ENCODE measurements at regions not wholly inside any gene's neighbourhood (a gene's known extent, or its start where the extent isn't known, plus 50 kb on each side); places are given as distances from the start of the nearest gene placed in this dataset.
"Not testable (repeated sequence)": the region's sequence is repeated elsewhere in the genome, so short reads cannot be mapped to it uniquely, and the experiment has no call there.

- DNase-seq (ENCODE audit: low spot score), result no peak
Measured at GRCh38 chr10:53177468-53177867, 404.9 kb upstream of the MBL2 start.

DNA sequence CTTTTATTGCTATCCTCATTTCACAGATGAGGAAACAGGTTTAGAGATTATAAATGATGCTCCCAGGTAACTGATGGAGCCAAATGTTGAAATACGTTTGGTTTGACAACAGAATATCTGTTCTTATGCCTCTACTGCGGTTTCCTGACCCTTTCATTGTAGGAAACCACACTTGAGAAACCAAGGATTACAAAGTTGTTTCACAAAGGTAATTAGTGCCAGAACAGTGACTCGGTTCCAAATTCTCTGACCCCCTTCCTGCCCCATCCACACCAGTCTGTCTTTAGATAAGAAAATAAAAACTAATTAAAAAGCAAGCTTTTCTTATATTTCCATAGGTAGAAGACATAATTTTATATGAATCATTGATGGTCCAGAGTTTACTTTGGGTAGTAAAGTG is 393.7 kb upstream of the MBL2 start:
- DNase-seq (ENCODE audit: low spot score), result no peak

GRCh38 chr10:53162856-53163255 is 390.3 kb upstream of the MBL2 start:
- DNase-seq (ENCODE audit: low spot score), result no peak

DNA sequence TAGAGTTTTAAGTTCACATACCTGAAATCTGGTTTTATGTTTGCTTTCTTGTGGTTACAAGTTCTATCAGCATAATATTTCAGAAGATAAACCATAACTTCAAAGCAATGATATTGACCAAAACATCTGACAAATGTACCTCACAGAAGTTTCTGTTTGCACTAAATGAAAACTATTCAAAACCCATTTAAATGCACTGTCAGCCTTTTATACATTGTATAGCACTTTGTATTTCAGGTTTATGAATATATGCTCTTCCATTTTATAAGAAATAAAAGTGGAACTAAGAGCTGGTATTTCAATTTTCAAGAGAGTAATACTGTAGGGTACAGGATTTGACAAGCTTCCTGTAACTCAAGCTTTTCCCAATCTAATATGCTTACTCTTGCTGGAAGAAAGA is 388.6 kb upstream of the MBL2 start:
- DNase-seq (ENCODE audit: low spot score), result no peak

DNA sequence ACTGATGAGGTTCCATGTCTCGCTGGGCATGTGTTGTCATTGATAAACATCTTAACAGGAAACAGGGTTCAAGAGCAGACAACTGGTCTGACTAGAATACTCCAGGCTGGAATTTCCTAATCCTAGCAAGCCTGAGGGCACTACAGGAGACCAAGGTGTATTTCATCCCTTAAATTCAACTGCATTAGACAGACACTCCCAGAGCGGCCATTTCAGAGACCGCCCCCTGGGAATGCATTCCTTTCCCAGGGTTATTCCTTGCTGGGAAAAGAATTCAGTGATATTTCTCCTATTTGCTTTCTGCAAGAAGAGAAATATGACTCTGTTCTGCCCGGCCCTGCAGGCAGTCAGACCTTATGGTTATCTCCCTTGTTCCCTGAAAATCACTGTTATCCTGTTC is 383.1 kb upstream of the MBL2 start:
- DNase-seq (ENCODE audit: low spot score), result not testable (repeated sequence)

- no peak for DNase-seq (ENCODE audit: low spot score)
Measured at GRCh38 chr10:53153831-53154230, 381.2 kb upstream of the MBL2 start.

- no peak for DNase-seq (ENCODE audit: low spot score)
Measured at GRCh38 chr10:53140506-53140905, 367.9 kb upstream of the MBL2 start.

DNA sequence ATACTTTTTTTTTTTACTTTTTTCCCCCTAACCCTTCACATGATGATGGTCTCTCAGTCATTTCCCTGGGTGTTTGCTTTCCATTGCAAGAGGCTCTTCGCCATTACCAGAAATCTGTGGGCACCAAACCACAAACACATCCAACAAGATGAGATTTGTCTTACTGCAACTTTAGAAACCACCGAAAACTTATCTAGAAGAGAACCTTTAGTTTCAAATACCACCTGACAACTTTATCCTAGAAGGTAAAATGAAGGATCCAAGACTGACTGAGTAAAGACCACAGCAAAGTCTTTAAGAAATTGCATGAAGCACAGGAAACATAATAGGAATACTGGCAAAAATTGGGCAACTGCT is 363.3 kb upstream of the MBL2 start:
- DNase-seq (ENCODE audit: low spot score), result no peak

DNA sequence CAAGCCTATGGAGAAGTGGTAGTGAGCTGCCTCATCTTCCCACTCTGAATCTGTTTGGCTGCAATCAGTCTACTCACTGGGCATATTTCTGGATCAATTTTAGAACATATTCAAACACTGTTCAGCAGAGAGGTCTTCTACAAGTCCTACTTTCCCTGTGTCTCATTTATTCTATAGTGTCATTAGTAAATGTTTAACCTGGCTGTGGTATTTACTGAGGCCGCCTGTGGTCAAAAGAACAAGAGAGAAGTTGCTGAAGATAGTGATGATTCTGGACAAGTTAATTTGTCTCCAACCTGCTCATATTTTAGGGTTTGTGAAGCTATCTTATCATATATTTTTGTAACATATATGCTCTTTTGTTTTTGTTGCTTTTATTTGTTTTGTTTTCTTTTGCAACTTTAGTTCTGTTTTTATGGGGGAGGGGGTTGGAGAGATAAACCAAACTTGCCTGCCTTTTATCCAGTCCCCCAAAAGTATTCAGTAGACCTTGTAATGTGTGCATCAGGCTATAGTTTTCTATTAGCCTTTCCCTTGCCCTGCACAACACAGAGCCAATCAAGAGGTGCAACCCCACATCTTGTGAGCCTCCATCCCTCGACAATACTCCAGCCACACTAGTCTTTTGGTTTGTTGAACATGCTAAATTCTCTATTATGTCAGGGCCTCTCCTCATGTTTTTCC is 362.8 kb upstream of the MBL2 start:
- DNase-seq (ENCODE audit: low spot score), result no peak

- no peak for DNase-seq (ENCODE audit: low spot score)
Measured at GRCh38 chr10:53134050-53134449, 361.5 kb upstream of the MBL2 start.

DNA sequence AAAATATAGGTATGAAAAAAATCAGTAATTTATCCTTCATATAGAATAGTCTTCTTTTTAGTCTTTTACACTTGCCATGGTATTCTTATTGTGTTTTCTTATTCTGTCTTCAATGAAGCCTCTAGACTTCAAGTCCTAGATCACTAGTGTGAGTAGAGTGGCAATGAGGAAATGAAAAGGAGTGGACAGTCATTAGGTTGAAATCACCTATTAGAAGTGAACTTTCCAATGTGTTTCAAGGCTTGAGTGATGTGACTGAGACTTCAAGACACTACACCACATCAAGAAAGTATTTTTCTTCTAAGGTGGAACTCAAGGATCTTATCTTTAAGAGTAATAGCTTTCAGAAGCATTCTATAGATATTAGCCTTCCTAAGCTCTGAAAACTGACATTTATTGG is 357.8 kb upstream of the MBL2 start:
- DNase-seq (ENCODE audit: low spot score), result no peak

DNA sequence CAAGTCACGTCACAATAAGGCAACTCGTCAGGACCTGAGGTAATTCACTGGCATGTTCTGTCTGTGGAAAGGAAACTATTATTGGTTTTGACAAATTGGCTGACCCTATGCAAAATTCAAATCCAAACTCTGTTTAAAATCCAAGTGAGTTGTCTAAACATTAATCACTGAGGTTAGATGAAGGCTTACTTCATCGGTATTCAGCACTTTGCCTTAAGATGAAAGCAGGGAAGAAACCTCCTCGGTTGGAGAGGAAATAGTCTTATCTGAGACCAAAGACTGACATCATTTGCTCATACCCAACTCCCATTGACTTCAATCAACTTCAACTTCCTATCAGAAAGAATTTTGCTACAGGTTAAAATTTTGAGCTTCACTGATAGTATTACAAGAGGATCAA is 355.1 kb upstream of the MBL2 start:
- no peak for DNase-seq (ENCODE audit: low spot score)

DNA sequence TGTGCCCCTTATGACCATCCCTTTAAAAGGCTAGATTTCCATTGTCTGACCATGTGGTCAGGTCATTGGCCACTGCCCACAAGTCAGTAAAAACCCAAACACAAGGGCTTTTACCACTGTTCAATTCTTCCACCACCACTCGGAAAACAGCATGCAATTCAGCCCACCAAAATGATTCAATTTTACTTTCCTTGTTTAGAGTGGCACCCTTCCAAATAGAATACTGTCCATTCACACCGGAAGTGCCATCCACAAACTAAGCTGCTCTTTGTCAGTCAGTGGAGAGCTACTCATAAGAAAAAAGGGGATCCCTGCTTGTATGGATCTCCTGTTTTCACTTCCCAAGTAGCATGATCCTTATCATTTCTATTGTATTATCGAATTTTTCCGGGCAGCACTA is 350.7 kb upstream of the MBL2 start:
- DNase-seq (ENCODE audit: low spot score), result no peak

GRCh38 chr10:53122281-53122680 is 349.7 kb upstream of the MBL2 start:
- no peak for DNase-seq (ENCODE audit: low spot score)

GRCh38 chr10:53115660-53116059 is 343.1 kb upstream of the MBL2 start:
- no peak for DNase-seq (ENCODE audit: low spot score)

DNA sequence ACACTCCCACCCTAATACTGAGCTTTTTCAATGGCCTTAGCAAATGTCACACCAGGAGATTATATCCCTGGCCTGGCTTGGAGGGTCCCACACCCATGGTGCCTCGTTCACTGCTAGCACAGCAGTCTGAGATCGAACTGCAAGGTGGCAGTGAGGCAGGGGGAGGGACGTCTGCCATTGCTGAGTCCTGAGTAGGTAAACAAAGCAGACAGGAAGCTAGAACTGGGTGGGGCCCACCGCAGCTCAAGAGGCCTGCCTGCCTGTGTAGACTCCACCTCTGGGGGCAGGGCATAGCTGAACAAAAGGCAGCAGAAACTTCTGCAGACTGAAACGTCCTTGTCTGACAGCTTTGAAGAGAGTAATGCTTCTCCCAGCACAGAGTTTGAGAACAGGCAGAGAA is 338.9 kb upstream of the MBL2 start:
- DNase-seq (ENCODE audit: low spot score), result no peak

- no peak for DNase-seq (ENCODE audit: low spot score)
Measured at GRCh38 chr10:53109320-53109719, 336.7 kb upstream of the MBL2 start.

DNA sequence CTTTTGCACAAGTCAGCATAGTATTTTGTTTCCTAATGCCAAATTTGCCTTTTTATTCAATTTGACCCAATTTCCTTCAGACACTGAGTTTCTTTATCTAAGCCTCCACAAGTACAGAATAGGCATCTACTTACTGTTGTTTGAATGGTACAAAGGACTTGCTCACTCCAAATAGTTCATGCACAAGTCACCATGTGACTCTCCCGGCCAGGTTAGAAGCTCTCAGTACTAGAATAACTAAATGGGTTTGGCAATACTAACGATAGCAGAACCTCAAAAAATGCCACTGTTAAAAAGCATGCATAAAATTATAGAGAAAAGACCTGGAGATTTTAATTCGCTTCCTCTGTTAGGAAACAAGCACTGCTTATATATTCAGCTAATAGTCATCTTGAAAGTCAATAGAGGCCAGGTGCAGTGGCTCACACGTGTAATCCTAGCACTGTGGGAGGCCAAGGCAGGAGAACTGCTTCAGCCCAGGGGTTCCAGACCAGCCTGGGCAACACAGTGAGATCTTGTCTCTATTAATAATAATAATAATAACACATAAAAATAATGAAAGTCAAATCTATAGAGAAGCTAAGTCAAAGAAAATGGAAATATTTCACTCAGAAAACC is 335.8 kb upstream of the MBL2 start:
- DNase-seq (ENCODE audit: low spot score), result no peak

- DNase-seq (ENCODE audit: low spot score), result no peak
Measured at GRCh38 chr10:53107711-53108110, 335.1 kb upstream of the MBL2 start.

DNA sequence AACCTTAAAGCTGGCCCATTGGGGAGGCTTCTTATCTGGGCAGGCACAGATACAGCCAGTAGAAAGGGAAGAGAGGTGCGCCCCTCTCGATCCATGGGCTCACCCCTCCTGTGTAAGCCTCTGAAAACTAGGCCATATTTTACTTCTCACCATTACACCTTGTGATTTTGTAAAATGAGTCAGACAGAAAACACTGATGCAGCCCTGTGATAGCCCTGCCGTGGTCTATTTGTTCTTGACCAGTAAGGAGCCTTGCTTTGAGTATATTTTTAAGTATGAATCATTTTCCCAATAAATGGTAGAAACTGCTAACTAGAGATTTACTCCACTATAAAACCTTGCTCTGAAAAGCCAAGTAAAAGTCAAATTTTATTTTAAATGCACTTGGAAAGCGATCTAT is 329.8 kb upstream of the MBL2 start:
- no peak for DNase-seq (ENCODE audit: low spot score)

GRCh38 chr10:53093878-53094277 is 321.3 kb upstream of the MBL2 start:
- no peak for DNase-seq (ENCODE audit: low spot score)

DNA sequence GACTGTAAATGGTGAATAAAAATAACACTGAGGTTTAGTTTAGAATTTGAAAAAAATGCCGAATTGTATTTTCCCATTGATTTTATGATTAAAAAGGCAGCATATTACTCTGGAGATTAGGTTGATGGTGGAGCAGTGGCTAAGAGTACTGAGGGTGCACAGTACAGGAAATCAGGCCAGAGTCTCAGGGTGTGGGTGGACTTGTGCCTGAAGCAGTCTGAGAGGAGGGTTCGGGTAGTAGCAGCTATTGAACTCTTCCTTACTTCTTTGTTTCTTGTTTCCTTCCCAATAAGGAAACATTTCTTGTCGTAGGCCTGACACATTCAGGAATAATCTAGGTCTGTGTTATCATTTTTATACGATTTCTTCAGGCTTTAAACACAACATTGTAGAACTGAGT is 319.0 kb upstream of the MBL2 start:
- no peak for DNase-seq (ENCODE audit: low spot score)

GRCh38 chr10:53088961-53089360 is 316.4 kb upstream of the MBL2 start:
- DNase-seq (ENCODE audit: low spot score), result no peak

DNA sequence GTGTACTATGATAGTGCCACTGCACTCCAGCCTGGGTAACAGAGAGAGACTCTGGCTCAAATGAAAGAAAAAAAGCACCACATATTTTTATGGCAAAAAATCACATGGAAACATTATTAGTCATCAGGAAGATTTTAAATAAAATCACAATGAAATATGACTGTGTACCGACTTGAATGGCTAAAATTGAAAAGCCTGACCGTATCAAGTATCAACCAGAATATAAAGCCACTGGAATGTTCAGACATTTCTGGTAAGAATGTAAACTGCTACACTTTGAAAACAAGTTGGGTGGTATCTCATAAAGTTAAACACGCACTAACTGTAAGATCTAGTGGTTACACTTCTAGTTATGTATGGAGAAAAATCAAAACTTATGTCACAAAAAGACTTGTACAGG is 306.7 kb upstream of the MBL2 start:
- DNase-seq (ENCODE audit: low spot score), result no peak

All from ureter (tissue), 1 donor.